Stimulated activated CD8-positive, alpha-beta memory T cell treated with anti-CD3 and anti-CD28 coated beads, Interleukin-15, amount 100 ng/mL, for 48 hours (primary cell): ENCODE measurements at regions not wholly inside any gene's neighbourhood (a gene's known extent, or its start where the extent isn't known, plus 50 kb on each side); places are given as distances from the start of the nearest gene placed in this dataset.
"Not testable (repeated sequence)": the region's sequence is repeated elsewhere in the genome, so short reads cannot be mapped to it uniquely, and the experiment has no call there.

Source experiments
- DNase-seq, 2 donors: peaks; one replicate each; pipeline ENCODE4 v3.0.0-alpha.2; 2020; ENCODE audit warnings: low read depth in 2 of 2

DNA sequence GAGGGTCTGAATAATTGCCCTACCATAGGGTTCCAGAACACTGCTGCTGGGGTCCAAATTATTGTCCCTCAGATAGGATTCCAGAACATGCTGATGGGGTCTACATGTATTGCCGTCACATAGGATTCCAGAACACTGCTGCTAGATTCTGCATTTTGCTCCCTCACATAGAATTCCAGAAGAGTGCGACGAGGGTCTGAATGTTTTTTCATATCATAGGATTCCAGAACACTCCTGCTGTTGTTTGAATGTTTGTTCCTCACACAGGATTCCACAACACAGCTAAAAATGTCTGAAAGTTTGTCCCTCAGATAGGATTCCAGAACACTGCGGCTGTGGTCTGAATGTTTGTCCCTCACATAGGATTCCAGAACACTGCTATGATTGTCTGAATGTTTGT, 198.1 kb downstream of the FOXD4L6 start:
- not testable (repeated sequence) for DNase-seq

DNA sequence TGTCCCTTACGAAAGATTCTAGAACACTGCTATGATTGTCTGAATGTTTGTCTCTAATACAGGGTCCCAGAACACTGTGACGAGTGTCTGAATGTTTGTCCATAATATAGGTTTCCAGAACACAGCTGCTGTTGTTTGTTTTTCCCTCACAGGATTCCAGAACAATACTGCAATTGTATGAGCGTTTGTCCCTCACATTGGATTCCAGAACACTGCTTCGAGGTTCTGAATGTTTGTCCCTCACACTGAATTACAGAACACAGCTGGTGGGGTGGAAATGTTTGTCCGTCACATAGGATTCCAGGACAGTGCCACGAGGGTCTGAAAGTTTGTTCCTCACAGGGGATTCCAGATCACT, 199.0 kb downstream of the FOXD4L6 start:
- not testable (repeated sequence) for DNase-seq

DNA sequence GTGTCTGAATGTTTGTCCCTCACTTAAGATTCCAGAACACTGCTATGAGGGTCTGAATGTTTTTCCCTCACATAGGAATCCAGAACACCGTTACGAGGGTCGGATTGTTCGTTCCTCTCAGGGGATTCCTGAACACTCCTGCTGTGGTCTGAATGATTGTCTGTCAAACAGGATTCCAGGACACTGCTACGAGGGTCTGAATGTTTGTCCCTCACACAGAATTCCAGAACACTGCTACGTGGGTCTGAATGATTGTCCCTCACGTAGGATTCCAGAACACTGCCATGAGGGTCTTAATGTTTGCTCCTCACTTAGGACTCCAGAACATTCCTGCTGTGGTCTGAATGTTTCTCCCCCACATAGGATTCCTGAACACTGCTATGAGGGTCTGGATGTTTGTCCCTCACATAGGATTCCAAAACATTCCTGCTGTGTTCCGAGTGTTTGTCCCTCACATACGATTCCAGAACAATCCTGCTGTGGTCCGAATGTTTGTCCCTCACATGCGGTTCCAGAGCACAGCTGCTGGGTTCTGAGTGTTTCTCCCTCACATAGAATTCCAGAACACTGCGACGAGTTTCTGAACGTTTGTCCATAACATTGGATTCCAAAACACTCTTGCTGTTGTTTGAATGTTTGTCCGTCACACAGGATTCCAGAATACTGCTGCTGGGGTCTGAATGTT, 199.5 kb downstream of the FOXD4L6 start:
- no peak for DNase-seq

DNA sequence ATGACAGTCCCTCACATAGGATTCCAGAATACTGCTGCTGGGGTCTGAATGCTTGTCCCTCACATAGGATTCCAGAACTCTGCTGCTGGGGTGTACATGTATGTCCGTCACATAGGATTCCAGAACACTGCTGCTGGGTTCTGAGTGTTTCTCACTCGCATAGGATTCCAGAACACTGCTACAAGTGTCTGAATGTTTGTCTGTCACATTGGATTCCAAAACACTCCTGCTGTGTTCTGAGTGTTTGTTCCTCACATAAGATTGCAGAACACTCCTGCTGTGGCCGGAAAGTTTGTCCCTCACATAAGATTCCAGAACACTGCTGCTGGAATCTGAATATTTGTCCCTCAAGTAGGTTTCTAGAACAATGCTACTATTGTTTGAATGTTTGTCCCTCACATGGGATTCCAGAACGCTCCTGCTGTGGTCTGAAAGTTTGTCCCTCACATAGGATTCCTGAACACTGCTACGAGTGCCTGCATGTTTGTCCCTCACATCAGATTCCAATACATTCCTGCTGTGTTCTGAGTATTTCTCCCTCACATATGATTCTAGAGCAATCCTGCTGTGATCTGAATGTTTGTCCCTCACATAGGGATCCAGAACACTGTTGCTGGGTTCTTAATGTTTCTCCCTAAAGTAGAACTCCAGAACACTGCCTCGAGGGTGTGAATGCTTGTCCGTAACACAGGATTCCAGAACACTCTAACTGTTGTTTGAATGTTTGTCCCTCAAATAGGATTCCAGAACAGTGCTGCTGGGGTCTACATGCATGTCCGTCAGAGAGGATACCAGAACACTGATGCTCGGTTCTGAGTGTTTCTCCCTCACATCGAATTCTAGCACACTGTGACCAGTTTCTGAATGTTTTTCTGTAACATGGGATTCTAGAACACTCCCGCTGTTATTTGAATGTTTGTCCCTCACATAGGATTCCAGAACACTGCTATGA, 200.4 kb downstream of the FOXD4L6 start:
- no peak for DNase-seq

DNA sequence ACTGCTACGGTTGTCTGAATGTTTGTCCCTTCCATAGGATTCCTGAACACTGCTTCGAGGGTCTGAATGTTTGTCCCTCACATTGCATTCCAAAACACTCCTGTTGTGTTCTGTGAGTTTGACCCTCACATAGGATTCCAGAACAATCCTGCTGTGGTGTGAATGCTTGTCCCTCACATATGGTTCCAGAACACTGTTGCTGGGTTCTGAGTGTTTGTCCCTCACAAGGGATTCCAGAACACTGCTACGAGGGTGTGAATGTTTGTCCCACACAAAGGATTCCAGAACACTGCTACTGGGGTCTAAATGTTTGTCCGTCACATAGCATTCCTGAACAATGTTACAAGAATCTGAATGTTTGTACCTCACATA, 201.2 kb downstream of the FOXD4L6 start:
- DNase-seq: no peak

DNA sequence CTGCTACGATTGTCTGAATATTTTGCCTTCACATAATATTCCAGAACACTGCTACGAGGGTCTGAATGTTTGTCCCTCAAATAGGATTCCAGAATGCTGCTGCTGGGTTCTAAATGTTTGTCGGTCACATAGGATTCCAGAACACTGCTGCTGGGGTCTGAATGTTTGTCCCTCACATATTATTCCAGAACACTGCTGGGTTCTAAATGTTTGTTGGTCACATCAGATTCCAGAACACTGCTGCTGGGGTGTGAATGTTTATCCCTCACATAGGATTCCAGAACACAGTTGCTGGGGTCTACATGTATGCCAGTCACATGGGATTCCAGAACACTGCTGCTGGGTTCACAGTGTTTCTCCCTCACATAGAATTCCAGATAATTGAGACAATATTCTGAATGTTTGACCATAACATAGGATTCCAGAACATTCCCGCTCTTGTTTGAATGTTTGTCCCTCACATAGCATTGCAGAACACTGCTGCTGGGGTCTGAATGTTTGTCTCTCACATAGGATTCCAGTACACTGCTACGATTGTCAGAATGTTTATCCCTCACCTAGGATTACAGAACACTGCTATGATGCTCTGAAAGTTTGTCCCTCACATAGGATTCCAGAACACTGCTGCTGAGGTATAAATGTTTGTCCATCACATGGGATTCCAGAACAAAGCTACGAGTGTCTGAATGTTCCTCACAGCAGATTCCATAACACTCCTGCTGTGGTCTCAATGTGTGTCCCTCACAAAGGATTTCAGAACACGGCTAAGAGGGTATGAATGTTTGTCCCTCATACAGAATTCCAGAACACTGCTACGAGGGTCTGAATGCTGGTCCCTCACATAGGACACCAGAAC, 201.8 kb downstream of the FOXD4L6 start:
- no peak for DNase-seq

DNA sequence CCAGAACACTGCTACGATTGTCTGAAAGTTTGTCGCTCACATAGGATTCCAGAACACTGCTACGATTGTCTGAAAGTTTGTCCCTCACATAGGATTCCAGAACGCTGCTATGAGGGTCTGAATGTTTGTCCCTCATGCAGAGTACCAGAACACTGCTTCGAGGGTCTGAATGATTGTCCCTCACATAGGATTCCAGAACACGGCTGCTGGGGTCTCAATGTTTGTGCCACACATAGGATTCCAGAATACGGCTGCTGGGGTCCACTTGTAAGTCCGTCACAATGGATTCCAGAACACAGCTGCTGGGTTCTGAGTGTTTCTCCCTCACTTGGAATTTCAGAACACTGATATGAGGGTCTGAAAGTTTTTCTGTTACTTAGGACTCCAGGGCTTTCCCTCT, 203.3 kb downstream of the FOXD4L6 start:
- DNase-seq: no peak

DNA sequence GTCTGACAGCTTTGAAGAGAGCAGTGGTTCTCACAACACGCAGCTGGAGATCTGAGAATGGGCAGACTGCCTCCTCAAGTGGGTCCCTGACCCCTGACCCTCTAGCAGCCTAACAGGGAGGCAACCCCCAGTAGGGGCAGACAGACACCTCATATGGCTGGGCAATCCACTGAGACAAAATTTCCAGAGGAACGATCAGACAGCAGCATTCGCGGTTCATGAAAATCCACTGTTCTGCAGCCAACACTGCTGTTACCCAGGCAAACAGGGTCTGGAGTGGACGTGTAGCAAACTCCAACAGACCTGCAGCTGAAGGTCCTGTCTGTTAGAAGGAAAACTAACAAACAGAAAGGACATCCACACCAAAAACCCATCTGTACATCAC, 212.1 kb downstream of the FOXD4L6 start:
- DNase-seq: not testable (repeated sequence)

DNA sequence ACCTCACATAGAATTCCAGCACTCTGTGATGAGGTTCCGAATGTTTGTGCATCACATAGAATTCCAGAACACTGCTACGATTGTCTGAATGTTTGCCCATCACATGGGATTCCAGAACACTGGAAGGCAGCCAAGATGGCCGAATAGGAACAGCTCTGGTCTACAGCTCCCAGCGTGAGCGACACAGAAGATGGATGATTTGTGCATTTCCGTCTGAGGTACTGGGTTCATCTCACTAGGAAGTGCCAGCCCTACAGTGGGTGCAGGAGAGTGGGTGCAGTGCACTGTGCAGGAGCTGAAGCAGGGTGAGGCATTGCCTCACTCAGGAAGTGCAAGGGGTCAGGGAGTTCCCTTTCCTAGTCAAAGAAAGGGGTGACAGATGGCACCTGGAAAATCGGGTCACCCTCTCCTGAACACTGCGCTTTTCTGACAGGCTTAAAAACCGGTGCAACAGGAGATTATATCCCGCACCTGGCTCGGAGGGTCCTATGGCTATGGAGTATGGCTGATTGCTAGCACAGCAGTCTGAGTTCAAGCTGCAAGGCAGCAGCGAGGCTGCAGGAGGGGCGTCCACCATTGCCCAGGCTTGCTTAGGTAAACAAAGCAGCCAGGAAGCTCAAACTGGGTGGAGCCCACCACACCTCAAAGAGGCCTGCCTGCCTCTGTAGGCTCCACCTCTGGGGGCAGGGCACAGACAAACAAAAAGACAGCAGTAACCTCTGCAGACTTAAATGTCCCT, 212.7 kb downstream of the FOXD4L6 start:
- DNase-seq: not testable (repeated sequence)

DNA sequence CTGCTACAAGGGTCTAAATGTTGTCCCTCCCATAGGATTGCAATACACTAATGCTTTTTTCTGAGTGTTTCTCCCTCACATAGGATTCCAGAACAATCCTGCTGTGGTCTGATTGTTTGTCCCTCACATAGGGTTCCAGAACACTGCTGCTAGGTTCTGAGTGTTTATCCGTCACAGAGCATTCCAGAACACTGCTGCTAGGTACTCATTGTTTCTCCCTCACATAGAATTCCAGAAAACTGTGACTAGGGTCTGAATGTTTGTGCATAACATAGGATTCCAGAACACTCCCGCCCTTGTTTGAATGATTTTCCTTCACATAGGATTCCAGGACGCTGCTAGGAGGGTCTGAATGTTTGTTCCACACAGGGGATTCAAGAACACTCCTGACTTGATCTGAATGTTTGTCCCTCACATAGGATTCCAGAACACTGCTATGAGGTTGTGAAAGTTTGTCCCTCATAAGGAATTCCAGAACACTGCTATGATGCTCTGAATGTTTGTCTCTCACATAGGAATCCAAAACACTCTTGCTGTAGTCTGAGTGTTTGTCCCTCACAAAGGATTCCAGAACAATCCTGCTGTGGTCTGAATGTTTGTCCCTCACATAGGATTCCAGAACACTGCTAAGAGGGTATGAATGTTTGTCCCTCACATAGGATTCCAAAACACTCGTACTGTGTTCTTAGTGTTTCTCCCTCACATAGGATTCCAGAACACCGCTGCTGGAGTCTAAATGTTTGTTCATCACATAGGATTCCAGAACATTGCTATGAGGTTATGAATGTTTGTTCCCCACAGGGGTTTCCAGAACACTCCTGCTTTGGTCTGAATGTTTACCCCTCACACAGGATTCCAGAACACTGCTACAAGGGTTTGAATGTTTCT, 213.5 kb downstream of the FOXD4L6 start:
- no peak for DNase-seq

DNA sequence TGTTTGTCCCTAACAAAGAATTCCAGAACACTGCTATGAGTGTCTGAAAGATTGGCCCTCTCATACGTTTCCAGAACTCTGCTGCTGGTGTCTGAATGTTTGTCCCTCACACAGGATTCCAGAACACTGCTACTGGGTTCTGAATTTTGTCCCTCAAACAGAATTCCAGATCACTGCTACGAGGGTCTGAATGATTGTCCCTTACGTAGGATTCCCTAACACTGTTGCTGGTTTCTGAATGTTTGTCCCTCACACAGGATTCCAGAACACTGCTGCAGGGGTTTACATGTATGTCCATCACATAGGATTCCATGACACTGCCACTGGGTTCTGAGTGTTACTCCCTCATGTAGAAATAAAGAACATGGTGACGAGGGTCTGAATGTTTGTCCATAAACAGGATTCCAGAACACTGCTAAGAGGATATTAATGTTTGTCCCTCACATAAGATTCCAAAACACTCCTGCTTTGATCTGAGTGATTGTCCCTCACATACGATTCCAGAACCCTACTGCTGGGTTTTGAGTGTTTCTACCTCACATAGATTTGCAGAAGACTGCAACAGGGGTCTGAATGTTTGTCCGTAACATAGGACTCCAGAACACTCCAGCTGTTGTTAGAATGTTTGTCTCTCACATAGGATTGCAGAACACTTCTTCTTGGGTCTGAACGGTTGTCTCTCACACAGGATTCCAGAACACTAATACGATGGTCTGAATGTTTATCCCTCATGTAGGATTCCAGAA, 214.4 kb downstream of the FOXD4L6 start:
- DNase-seq: no peak

DNA sequence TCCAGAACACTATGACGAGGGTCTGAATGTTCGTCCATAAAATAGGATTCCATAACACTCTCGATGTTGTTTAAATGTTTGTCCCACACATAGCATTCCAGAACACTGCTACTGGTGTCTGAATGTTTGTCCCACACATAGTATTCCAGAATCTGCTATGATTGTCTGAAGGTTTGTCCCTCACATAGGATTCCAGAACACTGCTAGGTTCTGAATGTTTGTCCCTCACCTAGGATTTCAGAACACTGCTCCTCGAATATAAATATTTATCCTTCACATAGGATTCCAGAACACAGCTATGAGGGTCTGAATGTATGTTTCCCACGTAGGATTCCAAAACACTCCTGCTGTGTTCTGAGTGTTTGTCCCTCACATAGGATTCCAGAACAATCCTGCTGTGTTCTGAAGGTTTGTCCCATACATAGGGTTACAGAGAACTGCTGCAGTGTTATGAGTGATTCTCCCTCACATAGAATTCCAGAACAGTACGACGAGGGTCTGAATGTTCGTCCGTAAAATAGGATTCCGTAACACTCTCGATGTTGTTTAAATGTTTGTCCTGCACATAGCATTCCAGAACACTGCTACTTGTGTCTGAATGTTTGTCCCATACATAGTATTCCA, 215.3 kb downstream of the FOXD4L6 start:
- no peak for DNase-seq

DNA sequence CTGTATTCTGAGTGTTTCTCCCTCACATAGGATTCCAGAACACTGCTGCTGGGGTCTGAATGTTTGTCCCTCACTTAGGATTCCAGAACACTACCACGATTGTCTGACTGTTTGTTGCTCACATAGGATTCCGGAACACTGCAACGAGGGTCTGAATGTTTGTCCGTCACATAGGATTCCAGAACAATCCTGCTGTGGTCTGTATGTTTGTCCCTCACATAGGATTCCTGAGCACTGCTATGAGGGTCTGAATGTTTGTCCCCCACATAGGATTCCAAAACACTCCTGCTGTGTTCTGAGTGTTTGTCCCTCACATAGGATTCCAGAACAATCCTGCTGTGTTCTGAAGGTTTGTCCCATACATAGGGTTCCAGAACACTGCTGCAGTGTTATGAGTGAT, 215.8 kb downstream of the FOXD4L6 start:
- not testable (repeated sequence) for DNase-seq

DNA sequence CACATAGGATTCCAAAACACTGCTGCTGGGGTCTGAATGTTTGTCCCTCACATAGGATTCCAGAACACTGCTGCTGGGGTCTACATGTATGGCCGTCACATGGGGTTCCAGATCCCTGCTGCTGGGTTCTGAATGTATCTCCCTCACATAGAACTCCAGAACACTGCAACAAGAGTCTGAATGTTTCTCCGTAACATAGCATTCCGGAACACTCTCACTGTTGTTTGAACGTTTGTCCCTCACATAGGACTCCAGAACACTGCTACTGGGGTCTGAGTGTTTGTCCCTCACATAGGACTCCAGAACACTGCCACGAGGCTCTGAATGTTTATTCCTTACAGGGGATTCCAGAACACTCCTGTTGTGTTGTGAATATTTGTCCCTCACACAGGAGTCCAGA, 216.8 kb downstream of the FOXD4L6 start:
- no peak for DNase-seq

DNA sequence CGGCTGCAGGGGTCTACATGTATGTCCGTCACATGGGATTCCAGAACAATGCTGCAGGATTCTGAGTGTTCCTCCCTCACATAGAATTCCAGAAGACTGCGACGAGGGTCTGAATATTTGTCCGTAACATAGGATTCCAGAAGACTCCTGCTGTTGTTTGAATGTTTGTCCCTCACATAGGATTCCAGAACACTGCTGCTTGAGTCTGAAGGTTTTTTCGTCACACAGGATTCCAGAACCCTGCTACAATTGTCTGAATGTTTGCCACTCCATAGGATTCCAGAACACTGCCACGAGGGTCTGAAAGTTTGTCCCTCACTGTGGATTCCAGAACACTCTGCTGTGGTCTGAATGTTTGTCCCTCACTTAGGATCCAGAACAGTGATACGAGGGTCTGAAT, 217.5 kb downstream of the FOXD4L6 start:
- not testable (repeated sequence) for DNase-seq

DNA sequence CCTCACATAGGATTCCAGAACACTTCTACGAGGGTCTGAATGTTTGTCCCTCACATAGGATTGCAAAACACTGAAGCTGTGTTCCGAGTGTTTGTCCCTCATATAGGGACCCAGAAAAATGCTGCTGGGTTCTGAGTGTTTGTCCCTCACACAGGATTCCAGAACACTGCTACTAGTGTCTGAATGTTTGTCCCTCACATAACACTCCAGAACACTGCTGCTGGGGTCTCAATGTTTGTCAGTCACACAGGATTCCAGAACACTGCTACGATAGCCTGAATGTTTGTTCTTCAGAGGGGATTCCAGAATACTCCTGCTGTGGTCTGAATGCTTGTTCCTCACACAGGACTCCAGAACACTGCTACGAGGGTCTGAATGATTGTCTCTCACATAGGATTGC, 218.7 kb downstream of the FOXD4L6 start:
- no peak for DNase-seq

DNA sequence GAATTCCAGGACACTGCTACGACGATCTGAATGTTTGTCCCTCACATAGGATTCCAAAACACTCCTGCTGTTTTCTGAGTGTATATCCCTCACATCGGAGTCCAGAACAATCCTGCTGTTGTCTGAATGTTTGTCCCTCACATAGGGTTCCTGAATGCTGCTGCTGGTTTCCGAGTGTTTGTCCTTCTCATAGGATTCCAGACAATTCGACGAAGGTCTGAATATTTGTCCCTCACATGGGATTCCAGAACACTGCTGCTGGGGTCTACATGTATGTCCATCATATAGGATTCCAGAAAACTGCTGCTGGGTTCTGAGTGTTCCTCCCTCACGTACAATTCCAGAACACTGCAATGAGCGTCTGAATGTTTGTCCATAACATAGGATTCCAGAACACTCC, 219.4 kb downstream of the FOXD4L6 start:
- DNase-seq: not testable (repeated sequence)

DNA sequence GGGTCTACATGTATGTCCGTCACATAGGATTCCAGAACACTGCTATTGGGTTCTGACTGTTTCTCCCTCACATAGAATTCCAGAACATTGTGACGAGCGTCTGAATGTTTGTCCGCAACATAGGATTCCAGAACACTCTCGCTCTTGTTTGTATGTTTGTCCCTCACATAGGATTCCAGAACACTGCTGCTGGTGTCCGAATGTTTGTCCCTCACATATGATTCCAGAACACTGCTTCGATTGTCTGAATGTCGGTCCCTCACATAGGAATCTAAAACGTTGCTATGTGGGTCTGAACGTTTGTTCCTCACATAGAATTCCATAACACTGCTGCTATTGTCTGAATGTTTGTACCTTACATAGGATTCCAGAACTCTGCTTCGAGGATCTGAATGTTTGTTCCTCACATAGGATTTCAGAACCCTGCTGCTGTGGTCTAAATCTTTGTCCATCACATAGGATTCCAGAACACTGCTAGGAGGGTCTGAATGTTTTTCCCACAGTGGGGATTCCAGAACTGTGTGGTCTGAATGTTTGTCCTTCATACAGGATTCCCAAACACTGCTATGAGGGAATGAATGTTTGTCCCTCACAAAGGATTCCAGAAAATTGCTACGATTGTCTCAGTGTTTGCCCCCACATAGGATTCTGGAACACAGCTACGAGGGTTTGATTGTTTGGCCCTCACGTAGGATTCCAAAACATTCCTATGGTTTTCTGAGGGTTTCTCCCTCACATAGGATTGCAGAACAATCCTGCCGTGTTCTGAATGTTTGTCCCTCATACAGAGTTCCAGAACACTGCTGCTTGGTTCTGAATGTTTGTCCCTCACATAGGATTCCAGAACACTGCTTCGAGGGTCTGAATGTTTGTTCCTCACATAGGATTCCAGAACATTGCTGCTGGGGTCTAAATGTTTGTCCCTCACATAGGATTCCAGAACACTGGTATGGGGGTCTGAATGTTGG, 220.5 kb downstream of the FOXD4L6 start:
- DNase-seq: no peak
